GM19328 (cell line): ENCODE measurements at regions not wholly inside any gene's neighbourhood (a gene's known extent, or its start where the extent isn't known, plus 50 kb on each side); places are given as distances from the start of the nearest gene placed in this dataset.

Source experiments
- ATAC-seq: cut with Tn5 transposase; IDR thresholded peaks from one replicate; pipeline ENCODE4 v1.9.1; 2021; ENCODE audit warnings: mild to moderate bottlenecking, moderate library complexity; ENCODE audit not compliant: unreplicated experiment

GRCh38 chr21:43348801-43349261 is 78.1 kb downstream of the SIK1 start:
- no peak for ATAC-seq

- no peak for ATAC-seq
Measured at GRCh38 chr21:43348170-43348766, 78.7 kb downstream of the SIK1 start.

- ATAC-seq = no peak
Measured at GRCh38 chr21:43347461-43348169, 79.3 kb downstream of the SIK1 start.

GRCh38 chr21:43346551-43346950 is 80.4 kb downstream of the SIK1 start:
- ATAC-seq = no peak

GRCh38 chr21:43345746-43346409 is 81.1 kb downstream of the SIK1 start:
- no peak for ATAC-seq

GRCh38 chr21:43345046-43345745 is 81.7 kb downstream of the SIK1 start:
- ATAC-seq = no peak

GRCh38 chr21:43343992-43344886 is 82.7 kb downstream of the SIK1 start:
- ATAC-seq = no peak

- no peak for ATAC-seq
Measured at GRCh38 chr21:43343095-43343991, 83.6 kb downstream of the SIK1 start.

GRCh38 chr21:43342301-43342881 is 84.5 kb downstream of the SIK1 start:
- ATAC-seq = no peak

- no peak for ATAC-seq
Measured at GRCh38 chr21:43341378-43342161, 85.4 kb downstream of the SIK1 start.

- no peak for ATAC-seq
Measured at GRCh38 chr21:43340491-43341377, 86.2 kb downstream of the SIK1 start.

- no peak for ATAC-seq
Measured at GRCh38 chr21:43339668-43340067, 87.3 kb downstream of the SIK1 start.

GRCh38 chr21:43338951-43339350 is 88.0 kb downstream of the SIK1 start:
- ATAC-seq = no peak

GRCh38 chr21:43337901-43338655 is 88.9 kb downstream of the SIK1 start:
- ATAC-seq = no peak

- ATAC-seq = no peak
Measured at GRCh38 chr21:43335119-43335518, 91.8 kb downstream of the SIK1 start.

- ATAC-seq = no peak
Measured at GRCh38 chr21:43334214-43334958, 92.5 kb downstream of the SIK1 start.
